ENCODE measurements at regions not wholly inside any gene's neighbourhood (a gene's known extent, or its start where the extent isn't known, plus 50 kb on each side); places are given as distances from the start of the nearest gene placed in this dataset.

DNA sequence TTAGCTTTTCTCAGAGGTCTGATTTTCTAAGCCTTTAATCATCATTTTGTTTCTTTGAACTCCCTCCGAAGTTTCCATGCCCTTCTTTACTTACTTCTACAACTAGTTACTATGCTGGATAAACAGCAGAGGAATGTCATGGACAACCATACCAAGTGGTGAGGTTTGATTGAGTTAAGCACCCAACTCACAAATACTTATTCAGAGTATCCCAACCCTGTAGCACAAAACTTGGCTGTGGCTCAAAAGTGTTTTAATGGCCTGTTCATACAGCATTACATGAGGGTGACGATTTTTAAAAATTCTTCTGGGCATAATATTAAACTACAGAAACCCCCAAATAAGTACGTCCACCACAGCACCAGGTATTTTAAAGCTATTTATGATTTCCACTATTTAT, 946.8 kb upstream of the SOX9 start:
- TF ChIP-seq, protein P1, sequence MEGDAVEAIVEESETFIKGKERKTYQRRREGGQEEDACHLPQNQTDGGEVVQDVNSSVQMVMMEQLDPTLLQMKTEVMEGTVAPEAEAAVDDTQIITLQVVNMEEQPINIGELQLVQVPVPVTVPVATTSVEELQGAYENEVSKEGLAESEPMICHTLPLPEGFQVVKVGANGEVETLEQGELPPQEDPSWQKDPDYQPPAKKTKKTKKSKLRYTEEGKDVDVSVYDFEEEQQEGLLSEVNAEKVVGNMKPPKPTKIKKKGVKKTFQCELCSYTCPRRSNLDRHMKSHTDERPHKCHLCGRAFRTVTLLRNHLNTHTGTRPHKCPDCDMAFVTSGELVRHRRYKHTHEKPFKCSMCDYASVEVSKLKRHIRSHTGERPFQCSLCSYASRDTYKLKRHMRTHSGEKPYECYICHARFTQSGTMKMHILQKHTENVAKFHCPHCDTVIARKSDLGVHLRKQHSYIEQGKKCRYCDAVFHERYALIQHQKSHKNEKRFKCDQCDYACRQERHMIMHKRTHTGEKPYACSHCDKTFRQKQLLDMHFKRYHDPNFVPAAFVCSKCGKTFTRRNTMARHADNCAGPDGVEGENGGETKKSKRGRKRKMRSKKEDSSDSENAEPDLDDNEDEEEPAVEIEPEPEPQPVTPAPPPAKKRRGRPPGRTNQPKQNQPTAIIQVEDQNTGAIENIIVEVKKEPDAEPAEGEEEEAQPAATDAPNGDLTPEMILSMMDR (conservative IDR thresholded peaks at IDR 0.05; ENCODE audit: low read depth, low read length): no peak
- TF ChIP-seq POLR2A (IDR thresholded peaks at IDR 0.05; ENCODE audit: low read depth, low read length) (no peak), CEBPB (IDR thresholded peaks at IDR 0.05; ENCODE audit: low read depth, low read length) (no peak), MXI1 (IDR thresholded peaks at IDR 0.05; ENCODE audit: borderline replicate concordance, low read depth, low read length) (no peak), BHLHE40 (IDR thresholded peaks at IDR 0.05; ENCODE audit: low read depth, low read length) (no peak), MAFK (IDR thresholded peaks at IDR 0.05; ENCODE audit: low read depth, low read length) (no peak), MAZ (IDR thresholded peaks at IDR 0.05; ENCODE audit: borderline replicate concordance, low read depth, low read length) (no peak), NFE2L2 (IDR thresholded peaks at IDR 0.05; ENCODE audit: low read depth, low read length) (no peak), RAD21 (IDR thresholded peaks at IDR 0.05; ENCODE audit: low read length) (no peak)
- TF ChIP-seq, protein P2, sequence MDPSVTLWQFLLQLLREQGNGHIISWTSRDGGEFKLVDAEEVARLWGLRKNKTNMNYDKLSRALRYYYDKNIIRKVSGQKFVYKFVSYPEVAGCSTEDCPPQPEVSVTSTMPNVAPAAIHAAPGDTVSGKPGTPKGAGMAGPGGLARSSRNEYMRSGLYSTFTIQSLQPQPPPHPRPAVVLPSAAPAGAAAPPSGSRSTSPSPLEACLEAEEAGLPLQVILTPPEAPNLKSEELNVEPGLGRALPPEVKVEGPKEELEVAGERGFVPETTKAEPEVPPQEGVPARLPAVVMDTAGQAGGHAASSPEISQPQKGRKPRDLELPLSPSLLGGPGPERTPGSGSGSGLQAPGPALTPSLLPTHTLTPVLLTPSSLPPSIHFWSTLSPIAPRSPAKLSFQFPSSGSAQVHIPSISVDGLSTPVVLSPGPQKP (IDR thresholded peaks at IDR 0.05; ENCODE audit: borderline replicate concordance, low read depth, low read length): no peak

Measured in IMR-90 (cell line).